ENCODE measurements at regions not wholly inside any gene's neighbourhood (a gene's known extent, or its start where the extent isn't known, plus 50 kb on each side); places are given as distances from the start of the nearest gene placed in this dataset.

DNA sequence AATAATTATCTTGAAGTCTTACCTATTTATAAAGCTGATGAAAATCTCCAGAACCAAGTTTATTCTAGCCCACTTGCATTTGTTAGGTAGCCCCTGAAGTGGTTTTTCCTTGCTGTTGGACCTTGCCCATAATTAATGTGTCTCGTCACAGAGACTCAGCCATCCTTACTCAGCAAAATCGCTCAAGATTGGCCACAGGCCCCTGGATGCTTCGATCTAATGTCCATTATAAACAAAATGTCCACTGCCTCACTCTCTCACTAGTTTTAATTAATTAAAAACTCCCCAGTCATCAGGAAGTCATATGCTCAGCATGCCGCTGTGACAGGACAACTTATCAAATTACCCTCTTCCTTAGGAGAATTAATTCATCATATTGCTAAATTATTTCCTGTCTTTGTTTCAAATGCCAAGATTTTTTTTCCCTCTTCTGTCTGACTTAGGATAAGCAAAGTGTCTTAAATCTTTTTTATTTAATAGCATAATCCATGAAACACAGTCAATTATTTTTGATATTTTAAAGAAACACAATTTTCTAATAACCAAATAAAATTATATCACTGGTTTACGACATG is 126.8 kb upstream of the PCLO start:
- no peaks in the 10 kb centered on the region for H3K36me3 ChIP-seq (ENCODE audit: control insufficient read depth, low read length)
- no peaks in the 10 kb centered on the region for H3F3A ChIP-seq (ENCODE audit: control insufficient read depth, insufficient read depth)
- no peaks in the 10 kb centered on the region for H3K9me2 ChIP-seq (replicated peaks; ENCODE audit: control insufficient read depth, low read length)
- no peak overlapping the region for H3K27ac ChIP-seq (ENCODE audit: low read depth, low read length)
- H3K4me3 ChIP-seq (ENCODE audit: low read length): no peak overlapping the region
- H3K79me2 ChIP-seq (ENCODE audit: control insufficient read depth, low read length): no peaks in the 10 kb centered on the region
- H4K20me1 ChIP-seq (ENCODE audit: control insufficient read depth, insufficient read depth, low read depth, low read length): no peaks in the 10 kb centered on the region
- H3K27me3 ChIP-seq (ENCODE audit: control insufficient read depth, low read length): no peaks in the 10 kb centered on the region
- H3K9me3 ChIP-seq (ENCODE audit: control insufficient read depth, insufficient read depth, low read length): no peaks in the 10 kb centered on the region
- H3K4me2 ChIP-seq (ENCODE audit: low read length): no peak overlapping the region
- no peaks in the 10 kb centered on the region for H3K4me1 ChIP-seq (ENCODE audit: control insufficient read depth, low read length)
- TF ChIP-seq, protein P1, sequence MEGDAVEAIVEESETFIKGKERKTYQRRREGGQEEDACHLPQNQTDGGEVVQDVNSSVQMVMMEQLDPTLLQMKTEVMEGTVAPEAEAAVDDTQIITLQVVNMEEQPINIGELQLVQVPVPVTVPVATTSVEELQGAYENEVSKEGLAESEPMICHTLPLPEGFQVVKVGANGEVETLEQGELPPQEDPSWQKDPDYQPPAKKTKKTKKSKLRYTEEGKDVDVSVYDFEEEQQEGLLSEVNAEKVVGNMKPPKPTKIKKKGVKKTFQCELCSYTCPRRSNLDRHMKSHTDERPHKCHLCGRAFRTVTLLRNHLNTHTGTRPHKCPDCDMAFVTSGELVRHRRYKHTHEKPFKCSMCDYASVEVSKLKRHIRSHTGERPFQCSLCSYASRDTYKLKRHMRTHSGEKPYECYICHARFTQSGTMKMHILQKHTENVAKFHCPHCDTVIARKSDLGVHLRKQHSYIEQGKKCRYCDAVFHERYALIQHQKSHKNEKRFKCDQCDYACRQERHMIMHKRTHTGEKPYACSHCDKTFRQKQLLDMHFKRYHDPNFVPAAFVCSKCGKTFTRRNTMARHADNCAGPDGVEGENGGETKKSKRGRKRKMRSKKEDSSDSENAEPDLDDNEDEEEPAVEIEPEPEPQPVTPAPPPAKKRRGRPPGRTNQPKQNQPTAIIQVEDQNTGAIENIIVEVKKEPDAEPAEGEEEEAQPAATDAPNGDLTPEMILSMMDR (IDR thresholded peaks at IDR 0.05; ENCODE audit: low read depth, low read length, poor library complexity, severe bottlenecking): no peak
- TF ChIP-seq EZH2phosphoT487 (IDR thresholded peaks at IDR 0.05; ENCODE audit: borderline replicate concordance, low read length): no peak

GRCh38 chr7:83280671-83281070 is 118.0 kb upstream of the PCLO start:
- H3K9me3 ChIP-seq (ENCODE audit: control insufficient read depth, insufficient read depth, low read length): 0 out of 2 replicates have a peak, but pooled peaks cover 5% of the 10 kb centered on the region
- H3K4me2 ChIP-seq (ENCODE audit: low read length): no peak overlapping the region
- no peaks in the 10 kb centered on the region for H3K9me2 ChIP-seq (replicated peaks; ENCODE audit: control insufficient read depth, low read length)
- H3K4me3 ChIP-seq (ENCODE audit: low read length): no peak overlapping the region
- no peaks in the 10 kb centered on the region for H3K4me1 ChIP-seq (ENCODE audit: control insufficient read depth, low read length)
- TF ChIP-seq, protein P1 (IDR thresholded peaks at IDR 0.05; ENCODE audit: low read depth, low read length, poor library complexity, severe bottlenecking): no peak
- no peak for TF ChIP-seq EZH2phosphoT487 (IDR thresholded peaks at IDR 0.05; ENCODE audit: borderline replicate concordance, low read length)
- H3F3A ChIP-seq (ENCODE audit: control insufficient read depth, insufficient read depth): no peaks in the 10 kb centered on the region
- H3K79me2 ChIP-seq (ENCODE audit: control insufficient read depth, low read length): no peaks in the 10 kb centered on the region
- H3K27ac ChIP-seq (ENCODE audit: low read depth, low read length): no peak overlapping the region
- no peaks in the 10 kb centered on the region for H3K27me3 ChIP-seq (ENCODE audit: control insufficient read depth, low read length)
- H3K36me3 ChIP-seq (ENCODE audit: control insufficient read depth, low read length): no peaks in the 10 kb centered on the region
- H4K20me1 ChIP-seq (ENCODE audit: control insufficient read depth, insufficient read depth, low read depth, low read length): no peaks in the 10 kb centered on the region

GRCh38 chr7:83276250-83276649 is 113.6 kb upstream of the PCLO start:
- Histone ChIP-seq H3K27me3 (ENCODE audit: control insufficient read depth, low read length) (no peaks in the 10 kb centered on the region), H3K4me3 (ENCODE audit: low read length) (no peak overlapping the region), H3F3A (ENCODE audit: control insufficient read depth, insufficient read depth) (no peaks in the 10 kb centered on the region), H4K20me1 (ENCODE audit: control insufficient read depth, insufficient read depth, low read depth, low read length) (no peaks in the 10 kb centered on the region), H3K4me1 (ENCODE audit: control insufficient read depth, low read length) (no peaks in the 10 kb centered on the region), H3K79me2 (ENCODE audit: control insufficient read depth, low read length) (no peaks in the 10 kb centered on the region), H3K4me2 (ENCODE audit: low read length) (no peak overlapping the region), H3K9me3 (ENCODE audit: control insufficient read depth, insufficient read depth, low read length) (0 out of 2 replicates have a peak, but pooled peaks cover 5% of the 10 kb centered on the region), H3K36me3 (ENCODE audit: control insufficient read depth, low read length) (no peaks in the 10 kb centered on the region), H3K27ac (ENCODE audit: low read depth, low read length) (no peak overlapping the region), H3K9me2 (replicated peaks; ENCODE audit: control insufficient read depth, low read length) (no peaks in the 10 kb centered on the region)
- TF ChIP-seq, protein P1 (IDR thresholded peaks at IDR 0.05; ENCODE audit: low read depth, low read length, poor library complexity, severe bottlenecking): no peak
- no peak for TF ChIP-seq EZH2phosphoT487 (IDR thresholded peaks at IDR 0.05; ENCODE audit: borderline replicate concordance, low read length)

Measured in DOHH2 (cell line).